ENCODE measurements at regions not wholly inside any gene's neighbourhood (a gene's known extent, or its start where the extent isn't known, plus 50 kb on each side); places are given as distances from the start of the nearest gene placed in this dataset.

DNA sequence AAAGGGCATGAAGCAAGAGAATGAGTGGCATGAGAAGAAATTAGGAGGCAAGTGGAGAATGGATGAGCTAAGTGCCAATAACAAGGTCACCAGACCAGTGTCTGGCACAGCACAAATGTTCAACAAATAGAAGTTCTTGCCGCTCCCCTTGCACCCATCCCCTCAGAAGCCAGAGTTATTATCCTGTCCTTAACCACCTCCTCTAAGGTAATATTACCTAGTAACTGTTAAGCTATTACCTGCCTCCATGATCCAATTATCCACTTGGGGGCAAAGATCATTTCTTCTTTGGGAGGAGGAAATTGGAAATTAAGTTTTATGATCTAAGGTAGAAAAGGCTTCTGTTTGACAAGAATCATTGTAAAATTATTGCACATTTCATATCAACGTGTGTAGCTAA is 133.8 kb downstream of the FOXA2 start (continued):
- TF ChIP-seq RUNX1 (IDR thresholded peaks at IDR 0.05; ENCODE audit: low read depth), result no peak
- TF ChIP-seq HNRNPL (IDR thresholded peaks at IDR 0.05; ENCODE audit: low read depth, low read length), result no peak
- TF ChIP-seq ZFP36 (IDR thresholded peaks at IDR 0.05; ENCODE audit: low read depth, low read length, partially characterized antibody), result no peak
- no peak for TF ChIP-seq MEF2D (tag; conservative IDR thresholded peaks at IDR 0.05; ENCODE audit: low read depth)

DNA sequence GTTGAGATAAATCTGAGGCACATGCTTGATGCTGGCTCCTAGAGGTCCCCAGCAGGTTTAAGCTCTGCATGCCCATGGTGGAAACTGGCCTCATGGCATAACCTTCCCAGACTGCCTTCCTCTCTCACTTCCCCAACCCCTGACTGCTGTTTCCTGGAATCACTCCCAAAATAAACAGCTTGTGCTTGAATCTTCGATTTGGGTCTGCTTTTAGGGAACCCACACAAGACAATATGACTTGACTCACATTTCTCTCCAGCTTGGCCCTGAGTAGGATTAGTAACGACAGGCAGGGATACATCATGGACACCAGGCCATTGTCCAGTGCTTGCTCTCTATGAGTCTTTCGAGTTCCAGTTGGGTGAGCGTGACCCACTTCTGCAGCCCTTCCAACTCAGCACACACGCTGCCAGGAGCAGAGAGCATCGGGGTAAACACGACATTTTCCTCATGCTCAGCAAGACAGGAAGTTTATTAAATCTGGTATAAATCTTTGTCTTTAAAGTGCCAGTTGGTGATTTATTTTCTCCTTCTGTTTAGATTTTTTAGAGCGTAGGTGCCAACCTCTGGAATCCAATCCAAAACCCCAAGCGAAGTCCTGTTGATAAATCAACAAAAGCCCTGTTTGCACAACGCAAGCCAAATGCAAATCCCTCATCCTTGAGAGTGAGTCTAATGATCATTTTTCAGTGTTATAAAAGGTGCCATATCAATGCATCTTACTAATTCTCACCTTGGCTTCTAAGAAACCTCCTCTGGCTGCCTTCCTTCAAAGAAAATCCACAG is 135.0 kb downstream of the FOXA2 start:
- no TSS peak for BruUV-seq (replicated peaks)
- Histone ChIP-seq H3K4me1 (replicated peaks in 1 of 2; ENCODE audit: control insufficient read depth in 2 of 2, insufficient read depth in 2 of 2, low read length in 2 of 2) (peaks cover 0 to 4% of the 10 kb centered on the region in 2 experiments; a peak in 2 of 5 replicates), H3K27me3 (ENCODE audit: control insufficient read depth in 2 of 2, insufficient read depth in 2 of 2, low read length in 2 of 2) (no peaks in the 10 kb centered on the region), H2AFZ (ENCODE audit: low read depth, low read length) (no peak overlapping the region), H3K9ac (ENCODE audit: insufficient read depth in 1 of 2, low read depth in 2 of 2, low read length in 2 of 2) (0 out of 4 replicates have a peak overlapping the region, but pooled peaks of 1 of the 2 experiments have one; percentile 16), H3K36me3 (ENCODE audit: control insufficient read depth, insufficient read depth, low read length) (no peaks in the 10 kb centered on the region), H4K20me1 (replicated peaks; ENCODE audit: control insufficient read depth, insufficient read depth, low read length) (no peaks in the 10 kb centered on the region), H3K9me3 (replicated peaks; ENCODE audit: control insufficient read depth, insufficient read depth, low read depth, low read length) (no peaks in the 10 kb centered on the region), H3K4me2 (ENCODE audit: insufficient read depth, low read length) (no peak overlapping the region), H3K79me2 (ENCODE audit: control insufficient read depth, insufficient read depth, low read length) (no peaks in the 10 kb centered on the region), H3K27ac (ENCODE audit: extremely low read depth, low read depth, low read length) (no peak overlapping the region), H3K4me3 (no peak overlapping the region), H3K9me1 (ENCODE audit: control insufficient read depth, insufficient read depth, low read length) (no peaks in the 10 kb centered on the region)
- CTCF ChIA-PET (ENCODE audit: low intra/inter-chr PET ratio), result no interaction called here
- 58% methylated on average over 9 of the region's 10 CpGs for WGBS (ENCODE audit: insufficient coverage, low coverage, missing lambda C conversion rate)
- DNase-seq (ENCODE audit: extremely low read depth in 1 of 4, low spot score in 3 of 4) (no peak), ATAC-seq (no peak), FAIRE-seq (no peak)
- intact Hi-C loops (cut with micrococcal nuclease), result no loop called here
- POLR2A ChIA-PET, result interaction anchor here (0.7 kb wide), 1 partner anchor 38 kb away, joined by 3 read pairs; no protein-coding TSS in a partner anchor
- in situ Hi-C loops (cut with MboI), result no loop called here
- TF ChIP-seq ELF4 (CRISPR knock-in tag; IDR thresholded peaks at IDR 0.05), result no peak
- TF ChIP-seq ZSCAN29 (IDR thresholded peaks at IDR 0.05), result no peak
- TF ChIP-seq, protein P1, sequence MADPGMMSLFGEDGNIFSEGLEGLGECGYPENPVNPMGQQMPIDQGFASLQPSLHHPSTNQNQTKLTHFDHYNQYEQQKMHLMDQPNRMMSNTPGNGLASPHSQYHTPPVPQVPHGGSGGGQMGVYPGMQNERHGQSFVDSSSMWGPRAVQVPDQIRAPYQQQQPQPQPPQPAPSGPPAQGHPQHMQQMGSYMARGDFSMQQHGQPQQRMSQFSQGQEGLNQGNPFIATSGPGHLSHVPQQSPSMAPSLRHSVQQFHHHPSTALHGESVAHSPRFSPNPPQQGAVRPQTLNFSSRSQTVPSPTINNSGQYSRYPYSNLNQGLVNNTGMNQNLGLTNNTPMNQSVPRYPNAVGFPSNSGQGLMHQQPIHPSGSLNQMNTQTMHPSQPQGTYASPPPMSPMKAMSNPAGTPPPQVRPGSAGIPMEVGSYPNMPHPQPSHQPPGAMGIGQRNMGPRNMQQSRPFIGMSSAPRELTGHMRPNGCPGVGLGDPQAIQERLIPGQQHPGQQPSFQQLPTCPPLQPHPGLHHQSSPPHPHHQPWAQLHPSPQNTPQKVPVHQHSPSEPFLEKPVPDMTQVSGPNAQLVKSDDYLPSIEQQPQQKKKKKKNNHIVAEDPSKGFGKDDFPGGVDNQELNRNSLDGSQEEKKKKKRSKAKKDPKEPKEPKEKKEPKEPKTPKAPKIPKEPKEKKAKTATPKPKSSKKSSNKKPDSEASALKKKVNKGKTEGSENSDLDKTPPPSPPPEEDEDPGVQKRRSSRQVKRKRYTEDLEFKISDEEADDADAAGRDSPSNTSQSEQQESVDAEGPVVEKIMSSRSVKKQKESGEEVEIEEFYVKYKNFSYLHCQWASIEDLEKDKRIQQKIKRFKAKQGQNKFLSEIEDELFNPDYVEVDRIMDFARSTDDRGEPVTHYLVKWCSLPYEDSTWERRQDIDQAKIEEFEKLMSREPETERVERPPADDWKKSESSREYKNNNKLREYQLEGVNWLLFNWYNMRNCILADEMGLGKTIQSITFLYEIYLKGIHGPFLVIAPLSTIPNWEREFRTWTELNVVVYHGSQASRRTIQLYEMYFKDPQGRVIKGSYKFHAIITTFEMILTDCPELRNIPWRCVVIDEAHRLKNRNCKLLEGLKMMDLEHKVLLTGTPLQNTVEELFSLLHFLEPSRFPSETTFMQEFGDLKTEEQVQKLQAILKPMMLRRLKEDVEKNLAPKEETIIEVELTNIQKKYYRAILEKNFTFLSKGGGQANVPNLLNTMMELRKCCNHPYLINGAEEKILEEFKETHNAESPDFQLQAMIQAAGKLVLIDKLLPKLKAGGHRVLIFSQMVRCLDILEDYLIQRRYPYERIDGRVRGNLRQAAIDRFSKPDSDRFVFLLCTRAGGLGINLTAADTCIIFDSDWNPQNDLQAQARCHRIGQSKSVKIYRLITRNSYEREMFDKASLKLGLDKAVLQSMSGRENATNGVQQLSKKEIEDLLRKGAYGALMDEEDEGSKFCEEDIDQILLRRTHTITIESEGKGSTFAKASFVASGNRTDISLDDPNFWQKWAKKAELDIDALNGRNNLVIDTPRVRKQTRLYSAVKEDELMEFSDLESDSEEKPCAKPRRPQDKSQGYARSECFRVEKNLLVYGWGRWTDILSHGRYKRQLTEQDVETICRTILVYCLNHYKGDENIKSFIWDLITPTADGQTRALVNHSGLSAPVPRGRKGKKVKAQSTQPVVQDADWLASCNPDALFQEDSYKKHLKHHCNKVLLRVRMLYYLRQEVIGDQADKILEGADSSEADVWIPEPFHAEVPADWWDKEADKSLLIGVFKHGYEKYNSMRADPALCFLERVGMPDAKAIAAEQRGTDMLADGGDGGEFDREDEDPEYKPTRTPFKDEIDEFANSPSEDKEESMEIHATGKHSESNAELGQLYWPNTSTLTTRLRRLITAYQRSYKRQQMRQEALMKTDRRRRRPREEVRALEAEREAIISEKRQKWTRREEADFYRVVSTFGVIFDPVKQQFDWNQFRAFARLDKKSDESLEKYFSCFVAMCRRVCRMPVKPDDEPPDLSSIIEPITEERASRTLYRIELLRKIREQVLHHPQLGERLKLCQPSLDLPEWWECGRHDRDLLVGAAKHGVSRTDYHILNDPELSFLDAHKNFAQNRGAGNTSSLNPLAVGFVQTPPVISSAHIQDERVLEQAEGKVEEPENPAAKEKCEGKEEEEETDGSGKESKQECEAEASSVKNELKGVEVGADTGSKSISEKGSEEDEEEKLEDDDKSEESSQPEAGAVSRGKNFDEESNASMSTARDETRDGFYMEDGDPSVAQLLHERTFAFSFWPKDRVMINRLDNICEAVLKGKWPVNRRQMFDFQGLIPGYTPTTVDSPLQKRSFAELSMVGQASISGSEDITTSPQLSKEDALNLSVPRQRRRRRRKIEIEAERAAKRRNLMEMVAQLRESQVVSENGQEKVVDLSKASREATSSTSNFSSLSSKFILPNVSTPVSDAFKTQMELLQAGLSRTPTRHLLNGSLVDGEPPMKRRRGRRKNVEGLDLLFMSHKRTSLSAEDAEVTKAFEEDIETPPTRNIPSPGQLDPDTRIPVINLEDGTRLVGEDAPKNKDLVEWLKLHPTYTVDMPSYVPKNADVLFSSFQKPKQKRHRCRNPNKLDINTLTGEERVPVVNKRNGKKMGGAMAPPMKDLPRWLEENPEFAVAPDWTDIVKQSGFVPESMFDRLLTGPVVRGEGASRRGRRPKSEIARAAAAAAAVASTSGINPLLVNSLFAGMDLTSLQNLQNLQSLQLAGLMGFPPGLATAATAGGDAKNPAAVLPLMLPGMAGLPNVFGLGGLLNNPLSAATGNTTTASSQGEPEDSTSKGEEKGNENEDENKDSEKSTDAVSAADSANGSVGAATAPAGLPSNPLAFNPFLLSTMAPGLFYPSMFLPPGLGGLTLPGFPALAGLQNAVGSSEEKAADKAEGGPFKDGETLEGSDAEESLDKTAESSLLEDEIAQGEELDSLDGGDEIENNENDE (IDR thresholded peaks at IDR 0.05; ENCODE audit: low read depth, low read length), result no peak
- TF ChIP-seq, protein P2, sequence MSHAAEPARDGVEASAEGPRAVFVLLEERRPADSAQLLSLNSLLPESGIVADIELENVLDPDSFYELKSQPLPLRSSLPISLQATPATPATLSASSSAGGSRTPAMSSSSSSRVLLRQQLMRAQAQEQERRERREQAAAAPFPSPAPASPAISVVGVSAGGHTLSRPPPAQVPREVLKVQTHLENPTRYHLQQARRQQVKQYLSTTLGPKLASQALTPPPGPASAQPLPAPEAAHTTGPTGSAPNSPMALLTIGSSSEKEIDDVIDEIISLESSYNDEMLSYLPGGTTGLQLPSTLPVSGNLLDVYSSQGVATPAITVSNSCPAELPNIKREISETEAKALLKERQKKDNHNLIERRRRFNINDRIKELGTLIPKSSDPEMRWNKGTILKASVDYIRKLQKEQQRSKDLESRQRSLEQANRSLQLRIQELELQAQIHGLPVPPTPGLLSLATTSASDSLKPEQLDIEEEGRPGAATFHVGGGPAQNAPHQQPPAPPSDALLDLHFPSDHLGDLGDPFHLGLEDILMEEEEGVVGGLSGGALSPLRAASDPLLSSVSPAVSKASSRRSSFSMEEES (CRISPR knock-in tag; IDR thresholded peaks at IDR 0.05), result no peak

All from K562 (cell line).